IMR-90 (cell line): ENCODE measurements at regions not wholly inside any gene's neighbourhood (a gene's known extent, or its start where the extent isn't known, plus 50 kb on each side); places are given as distances from the start of the nearest gene placed in this dataset.

Experiments used
- ATAC-seq: fragments of 200-7000 bp; cut with Tn5 transposase; 2 replicates; pipeline ENCODE4 v1.9.1; 2020; ENCODE audit warnings: low read depth, mild to moderate bottlenecking, moderate library complexity
- BruUV-seq: library from RNA; stranded (reverse); fragments of 400-500 nt; replicated peaks from 2 replicates; lab custom pipeline; 2021; lab: Mats Ljungman, UMichigan
- CTCF ChIA-PET: fragments of 300-600 bp; formaldehyde crosslinking; extraction: SDS; loops from one replicate; lab custom pipeline; 2021; ENCODE audit warnings: antibody characterized with exemption; lab: Yijun Ruan, JAX
- POLR2A ChIA-PET: fragments of 300-600 bp; sonication (Branson Sonifier 250); formaldehyde crosslinking; loops from one replicate; lab custom pipeline; 2022; ENCODE audit warnings: antibody characterized with exemption; ENCODE audit not compliant: unreplicated experiment; lab: Charles Lee
- DNase-seq: peaks from one replicate; pipeline ENCODE4 v3.0.0; 2013
- H2AFZ ChIP-seq: replicated peaks from 2 replicates; pipeline ENCODE3; 2013; ENCODE audit warnings: low read length, mild to moderate bottlenecking; ENCODE audit not compliant: poor library complexity
- H2AK5ac ChIP-seq: 2 replicates; pipeline ENCODE4 v1.6.1; 2013; ENCODE audit warnings: low read depth, low read length, inconsistent platforms
- H2AK9ac ChIP-seq: replicated peaks from 2 replicates; pipeline ENCODE3; 2013; ENCODE audit warnings: mild to moderate bottlenecking, low read depth, low read length, moderate library complexity; ENCODE audit not compliant: poor library complexity
- H2BK120ac ChIP-seq: 2 replicates; pipeline ENCODE4 v1.6.1; 2013; ENCODE audit warnings: low read depth, low read length, inconsistent platforms
- H2BK15ac ChIP-seq: 3 replicates; pipeline ENCODE4 v1.6.1; 2013; ENCODE audit warnings: low read depth, low read length, inconsistent platforms
- H2BK20ac ChIP-seq: 2 replicates; pipeline ENCODE4 v1.6.1; 2013; ENCODE audit warnings: low read depth, mild to moderate bottlenecking, inconsistent platforms, low read length, moderate library complexity
- H2BK5ac ChIP-seq: 2 replicates; pipeline ENCODE4 v1.6.1; 2013; ENCODE audit warnings: mild to moderate bottlenecking, low read depth, low read length, inconsistent platforms; ENCODE audit not compliant: poor library complexity, severe bottlenecking
- H3K14ac ChIP-seq: replicated peaks from 2 replicates; pipeline ENCODE4 v1.6.1; 2013; ENCODE audit warnings: low read depth, low read length, inconsistent platforms
- H3K18ac ChIP-seq: 2 replicates; pipeline ENCODE4 v1.6.1; 2013; ENCODE audit warnings: low read depth, low read length, control low read depth
- H3K23ac ChIP-seq: 2 replicates; pipeline ENCODE4 v1.6.1; 2013; ENCODE audit warnings: low read depth, low read length, inconsistent platforms
- H3K27ac ChIP-seq: 2 replicates; pipeline ENCODE4 v1.5.1; 2013; ENCODE audit warnings: mild to moderate bottlenecking, control low read depth, low read length; ENCODE audit not compliant: insufficient read depth
- H3K27me3 ChIP-seq: 2 replicates; pipeline ENCODE4 v1.6.1; 2013; ENCODE audit warnings: low read length; ENCODE audit not compliant: control insufficient read depth, insufficient read depth
- H3K36me3 ChIP-seq: 2 replicates; pipeline ENCODE4 v1.6.1; 2013; ENCODE audit warnings: low read length, mixed read lengths; ENCODE audit not compliant: control insufficient read depth, insufficient read depth
- H3K4ac ChIP-seq: 2 replicates; pipeline ENCODE4 v1.6.1; 2013; ENCODE audit warnings: low read depth, low read length, inconsistent platforms
- H3K4me1 ChIP-seq: 2 replicates; pipeline ENCODE4 v1.6.1; 2013; ENCODE audit warnings: low read length, mixed read lengths; ENCODE audit not compliant: control insufficient read depth, insufficient read depth
- H3K4me2 ChIP-seq: 2 replicates; pipeline ENCODE4 v1.6.1; 2013; ENCODE audit warnings: low read depth, mild to moderate bottlenecking, control low read depth, low read length, moderate library complexity
- H3K4me3 ChIP-seq: 2 replicates; pipeline ENCODE4 v1.5.1; 2013; ENCODE audit warnings: low read depth, mild to moderate bottlenecking, control low read depth, low read length, moderate library complexity; ENCODE audit not compliant: insufficient read depth
- H3K56ac ChIP-seq: 2 replicates; pipeline ENCODE4 v1.6.1; 2013; ENCODE audit warnings: low read length, inconsistent platforms; ENCODE audit not compliant: insufficient read depth; ENCODE audit errors: extremely low read depth
- H3K79me1 ChIP-seq, 2 experiments: 2 replicates each; pipeline ENCODE4 v1.6.1; 2013; ENCODE audit warnings: low read length in 2 of 2, inconsistent platforms in 1 of 2, low read depth in 1 of 2
- H3K9ac ChIP-seq: 2 replicates; pipeline ENCODE4 v1.6.1; 2013; ENCODE audit warnings: low read depth, low read length, control low read depth
- H3K9me1 ChIP-seq: 2 replicates; pipeline ENCODE4 v1.6.1; 2013; ENCODE audit warnings: low read length, inconsistent platforms; ENCODE audit not compliant: insufficient read depth
- H3K9me3 ChIP-seq: 2 replicates; pipeline ENCODE4 v1.6.1; 2013; ENCODE audit warnings: low read length; ENCODE audit not compliant: control insufficient read depth, insufficient read depth
- H4K20me1 ChIP-seq: 2 replicates; pipeline ENCODE4 v1.6.1; 2013; ENCODE audit warnings: low read length, inconsistent platforms; ENCODE audit not compliant: insufficient read depth
- H4K5ac ChIP-seq: 2 replicates; pipeline ENCODE4 v1.6.1; 2013; ENCODE audit warnings: mild to moderate bottlenecking, low read depth, low read length, control low read depth
- H4K8ac ChIP-seq, 2 experiments: 2 replicates each; pipeline ENCODE4 v1.6.1; 2013; ENCODE audit warnings: low read depth in 2 of 2, low read length in 2 of 2, control low read depth in 1 of 2, inconsistent platforms in 1 of 2
- H4K91ac ChIP-seq: 2 replicates; pipeline ENCODE4 v1.6.1; 2013; ENCODE audit warnings: low read depth, low read length, inconsistent platforms; ENCODE audit not compliant: insufficient read depth
- BHLHE40 ChIP-seq: fragments of 150-350 bp; IDR thresholded peaks from 2 replicates; pipeline ENCODE4 v1.6.1; 2016; ENCODE audit warnings: mild to moderate bottlenecking, low read depth, low read length
- CEBPB ChIP-seq: IDR thresholded peaks from 2 replicates; pipeline ENCODE4 v1.6.1; 2012; ENCODE audit warnings: low read depth, low read length, improper control_type of control experiment
- CHD1 ChIP-seq: IDR thresholded peaks from 2 replicates; pipeline ENCODE4 v1.6.1; 2012; ENCODE audit warnings: low read depth, low read length, improper control_type of control experiment
- FOS ChIP-seq: fragments of 150-350 bp; IDR thresholded peaks from 2 replicates; pipeline ENCODE4 v1.6.1; 2016; ENCODE audit warnings: low read depth, low read length
- MAFK ChIP-seq: IDR thresholded peaks from 2 replicates; pipeline ENCODE4 v1.6.1; 2012; ENCODE audit warnings: low read depth, low read length, improper control_type of control experiment
- MAZ ChIP-seq: IDR thresholded peaks from 2 replicates; pipeline ENCODE4 v1.6.1; 2012; ENCODE audit warnings: low read depth, mild to moderate bottlenecking, low read length, improper control_type of control experiment, moderate library complexity, borderline replicate concordance
- NFE2L2 ChIP-seq: fragments of 150-350 bp; IDR thresholded peaks from 2 replicates; pipeline ENCODE4 v1.6.1; 2016; ENCODE audit warnings: low read depth, mild to moderate bottlenecking, low read length
- POLR2A ChIP-seq: IDR thresholded peaks from 2 replicates; pipeline ENCODE4 v1.6.1; 2012; ENCODE audit warnings: mild to moderate bottlenecking, low read depth, low read length
- RAD21 ChIP-seq: IDR thresholded peaks from 2 replicates; pipeline ENCODE4 v1.6.1; 2012; ENCODE audit warnings: low read length, improper control_type of control experiment
- RCOR1 ChIP-seq: IDR thresholded peaks from 2 replicates; pipeline ENCODE4 v1.6.1; 2012; ENCODE audit warnings: mild to moderate bottlenecking, low read length, improper control_type of control experiment; ENCODE audit not compliant: insufficient replicate concordance
- RFX5 ChIP-seq: IDR thresholded peaks from 2 replicates; pipeline ENCODE4 v1.8.0; 2012; ENCODE audit warnings: low read depth, mild to moderate bottlenecking, low read length, moderate library complexity
- WGBS, 2 experiments: methylation state at CpG; one replicate each; pipeline versions ENCODE4 v1.1.5 to v1.1.7; 2013; ENCODE audit warnings: missing lambda C conversion rate in 2 of 2; ENCODE audit not compliant: insufficient read length in 1 of 2; ENCODE audit errors: extremely low coverage in 2 of 2; 5-methylcytosine and 5-hydroxymethylcytosine counted together
- dilution Hi-C: fragments of 300-500 bp; cut with HindIII; formaldehyde crosslinking; loops from one replicate; pipeline ENCODE4 v1.14.3; 2018; ENCODE audit warnings: low sequenced_read_pairs; ENCODE audit not compliant: unreplicated experiment
- in situ Hi-C: fragments of 300-500 bp; cut with MboI; formaldehyde crosslinking; loops from 3 replicates; pipeline ENCODE4 v1.14.3; 2019; ENCODE audit warnings: low sequenced_read_pairs, inconsistent platforms, mixed read lengths
- intact Hi-C: fragments of 100-400 bp; cut with micrococcal nuclease; formaldehyde crosslinking; loops from 2 replicates; pipeline ENCODE4 v1.10.0; 2022
- TF ChIP-seq, protein P1 (sequence below): fragments of 150-350 bp; IDR thresholded peaks from 2 replicates; pipeline ENCODE4 v1.6.1; 2017; ENCODE audit warnings: mild to moderate bottlenecking, antibody characterized with exemption, low read length, low read depth
- TF ChIP-seq, protein P2 (sequence below): fragments of 150-350 bp; IDR thresholded peaks from 2 replicates; pipeline ENCODE4 v1.6.1; 2016; ENCODE audit warnings: low read depth, mild to moderate bottlenecking, low read length, moderate library complexity, borderline replicate concordance
- TF ChIP-seq, protein P3 (sequence below): conservative IDR thresholded peaks from 2 replicates; pipeline ENCODE4 v1.5.1; 2012; ENCODE audit warnings: mild to moderate bottlenecking, low read depth, low read length, improper control_type of control experiment

- no peak for ATAC-seq
- Histone ChIP-seq H3K18ac (no peak overlapping the region), H2AFZ (no peak overlapping the region), H2AK9ac (no peak overlapping the region), H4K5ac (no peak overlapping the region), H3K4me2 (no peak overlapping the region), H2BK5ac (no peak overlapping the region), H2BK120ac (no peak overlapping the region), H3K9me3 (no peaks in the 10 kb centered on the region), H4K91ac (no peak overlapping the region), H3K56ac (no peak overlapping the region), H3K9ac (no peak overlapping the region), H2AK5ac (no peak overlapping the region), H2BK20ac (no peak overlapping the region), H2BK15ac (no peak overlapping the region), H3K79me1 (no peaks in the 10 kb centered on the region), H4K20me1 (no peaks in the 10 kb centered on the region), H3K14ac (no peak overlapping the region), H3K4ac (no peak overlapping the region), H3K36me3 (no peaks in the 10 kb centered on the region), H3K4me3 (no peak overlapping the region), H4K8ac (no peak overlapping the region), H3K27me3 (peaks cover 6% of the 10 kb centered on the region; the same call in 1 of the 2 replicates), H3K9me1 (no peaks in the 10 kb centered on the region), H3K27ac (no peak overlapping the region), H3K4me1 (no peaks in the 10 kb centered on the region), H3K23ac (no peak overlapping the region)
- no peak for DNase-seq
- dilution Hi-C loops (no loop called here), in situ Hi-C loops (no loop called here), intact Hi-C loops (no loop called here)
- BruUV-seq, result no TSS peak
- ChIA-PET POLR2A (no interaction called here), CTCF (interaction anchor here (0.6 to 1.0 kb wide), 2 partner anchors 11 to 625 kb away, joined by 3 to 4 read pairs; no protein-coding TSS in a partner anchor)
- TF ChIP-seq, protein P1, sequence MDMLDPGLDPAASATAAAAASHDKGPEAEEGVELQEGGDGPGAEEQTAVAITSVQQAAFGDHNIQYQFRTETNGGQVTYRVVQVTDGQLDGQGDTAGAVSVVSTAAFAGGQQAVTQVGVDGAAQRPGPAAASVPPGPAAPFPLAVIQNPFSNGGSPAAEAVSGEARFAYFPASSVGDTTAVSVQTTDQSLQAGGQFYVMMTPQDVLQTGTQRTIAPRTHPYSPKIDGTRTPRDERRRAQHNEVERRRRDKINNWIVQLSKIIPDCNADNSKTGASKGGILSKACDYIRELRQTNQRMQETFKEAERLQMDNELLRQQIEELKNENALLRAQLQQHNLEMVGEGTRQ, result no peak
- no peak for TF ChIP-seq MAZ
- TF ChIP-seq CEBPB, result no peak
- TF ChIP-seq FOS, result no peak
- TF ChIP-seq, protein P2, sequence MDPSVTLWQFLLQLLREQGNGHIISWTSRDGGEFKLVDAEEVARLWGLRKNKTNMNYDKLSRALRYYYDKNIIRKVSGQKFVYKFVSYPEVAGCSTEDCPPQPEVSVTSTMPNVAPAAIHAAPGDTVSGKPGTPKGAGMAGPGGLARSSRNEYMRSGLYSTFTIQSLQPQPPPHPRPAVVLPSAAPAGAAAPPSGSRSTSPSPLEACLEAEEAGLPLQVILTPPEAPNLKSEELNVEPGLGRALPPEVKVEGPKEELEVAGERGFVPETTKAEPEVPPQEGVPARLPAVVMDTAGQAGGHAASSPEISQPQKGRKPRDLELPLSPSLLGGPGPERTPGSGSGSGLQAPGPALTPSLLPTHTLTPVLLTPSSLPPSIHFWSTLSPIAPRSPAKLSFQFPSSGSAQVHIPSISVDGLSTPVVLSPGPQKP, result no peak
- no peak for TF ChIP-seq POLR2A
- no peak for TF ChIP-seq RAD21
- TF ChIP-seq MAFK, result no peak
- no peak for TF ChIP-seq CHD1
- TF ChIP-seq RCOR1, result no peak
- no peak for TF ChIP-seq RFX5
- no peak for TF ChIP-seq BHLHE40
- no peak for TF ChIP-seq NFE2L2
- TF ChIP-seq, protein P3, sequence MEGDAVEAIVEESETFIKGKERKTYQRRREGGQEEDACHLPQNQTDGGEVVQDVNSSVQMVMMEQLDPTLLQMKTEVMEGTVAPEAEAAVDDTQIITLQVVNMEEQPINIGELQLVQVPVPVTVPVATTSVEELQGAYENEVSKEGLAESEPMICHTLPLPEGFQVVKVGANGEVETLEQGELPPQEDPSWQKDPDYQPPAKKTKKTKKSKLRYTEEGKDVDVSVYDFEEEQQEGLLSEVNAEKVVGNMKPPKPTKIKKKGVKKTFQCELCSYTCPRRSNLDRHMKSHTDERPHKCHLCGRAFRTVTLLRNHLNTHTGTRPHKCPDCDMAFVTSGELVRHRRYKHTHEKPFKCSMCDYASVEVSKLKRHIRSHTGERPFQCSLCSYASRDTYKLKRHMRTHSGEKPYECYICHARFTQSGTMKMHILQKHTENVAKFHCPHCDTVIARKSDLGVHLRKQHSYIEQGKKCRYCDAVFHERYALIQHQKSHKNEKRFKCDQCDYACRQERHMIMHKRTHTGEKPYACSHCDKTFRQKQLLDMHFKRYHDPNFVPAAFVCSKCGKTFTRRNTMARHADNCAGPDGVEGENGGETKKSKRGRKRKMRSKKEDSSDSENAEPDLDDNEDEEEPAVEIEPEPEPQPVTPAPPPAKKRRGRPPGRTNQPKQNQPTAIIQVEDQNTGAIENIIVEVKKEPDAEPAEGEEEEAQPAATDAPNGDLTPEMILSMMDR, result no peak
- no CpG with 5 or more reads among the region's 4 CpGs for WGBS, 2 experiments
These were observed 68.1 kb upstream of the IFFO2 start for GRCh38 chr1:19024532-19024931.
